ENCODE measurements at regions not wholly inside any gene's neighbourhood (a gene's known extent, or its start where the extent isn't known, plus 50 kb on each side); places are given as distances from the start of the nearest gene placed in this dataset.

DNA sequence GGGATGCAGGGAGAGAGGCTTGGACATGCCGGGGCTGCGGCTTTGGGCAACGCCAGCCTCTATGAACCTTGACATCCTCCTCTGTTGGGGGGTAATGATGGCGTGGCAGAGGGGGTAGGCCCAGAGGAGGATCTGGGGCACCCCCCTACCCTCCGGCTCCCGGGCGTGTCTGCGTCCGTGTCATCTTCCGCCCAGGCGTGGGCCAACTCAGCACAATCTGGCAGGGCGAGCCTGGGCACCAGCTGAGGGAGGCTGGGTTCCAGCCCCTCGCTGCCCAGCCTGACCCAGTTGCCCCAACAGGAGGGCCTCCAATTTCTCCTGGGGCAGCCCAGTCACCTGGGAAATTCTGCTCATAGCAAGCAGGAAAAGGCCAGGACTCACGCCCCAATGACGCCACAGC is 62.9 kb upstream of the IL17B start:
- no peak for DNase-seq

DNA sequence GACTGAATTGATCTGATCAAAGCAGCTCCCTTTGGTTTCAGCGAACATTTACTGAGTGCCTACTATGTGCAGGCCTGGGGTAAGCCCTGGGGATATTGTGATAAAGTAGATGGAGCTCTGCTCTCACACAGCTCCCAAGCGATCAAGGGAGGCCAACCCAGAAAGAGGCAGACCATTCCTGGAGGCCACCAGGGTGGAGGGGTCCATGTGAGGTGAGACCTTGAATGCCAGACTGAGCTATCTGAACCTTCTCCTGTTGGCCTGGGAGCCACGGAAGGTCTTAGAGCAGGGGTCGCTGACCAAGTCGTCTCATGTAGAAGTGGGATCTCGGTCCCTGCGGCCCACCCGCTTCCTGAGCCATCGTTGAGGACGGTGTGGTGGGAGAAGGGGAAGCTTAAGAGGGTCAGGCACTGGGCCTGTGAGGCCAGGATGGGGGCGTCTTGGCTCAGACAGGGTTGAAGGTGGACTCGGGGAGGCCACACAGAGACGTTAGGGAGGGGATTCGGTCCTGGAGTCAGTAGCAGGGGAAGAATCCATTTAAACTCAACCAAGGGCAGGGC is 62.2 kb upstream of the IL17B start:
- DNase-seq, result no peak

DNA sequence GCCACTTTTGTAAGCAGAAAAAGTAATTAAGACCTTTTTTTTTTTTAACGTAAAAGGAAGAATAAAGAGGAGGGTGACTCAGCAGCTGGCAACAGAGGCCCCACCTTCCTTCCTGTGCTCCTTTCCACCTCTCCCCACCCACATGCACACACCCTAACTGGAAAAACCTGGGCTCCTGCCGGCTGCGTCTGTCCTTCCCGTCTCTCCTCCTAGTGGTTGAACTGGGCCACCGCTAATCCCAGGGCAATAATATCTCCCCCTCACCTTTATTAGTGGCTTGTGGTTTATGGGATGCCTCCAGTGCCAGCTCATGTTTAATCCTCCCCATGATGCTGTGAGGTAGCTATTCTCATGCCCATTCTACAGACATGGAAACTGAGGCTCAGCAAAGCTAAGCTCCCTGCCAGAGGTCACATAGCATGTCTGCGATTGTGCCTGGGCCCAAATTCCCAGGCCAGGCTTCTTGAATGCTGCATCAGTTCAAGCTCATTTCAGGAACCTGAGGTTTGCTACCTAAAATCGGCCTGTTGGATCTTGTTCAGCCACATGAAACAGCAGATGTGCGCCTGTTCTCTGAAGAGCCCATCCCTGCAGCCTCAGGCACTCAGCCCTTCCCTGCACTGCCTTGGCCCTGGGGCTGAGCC is 60.9 kb upstream of the IL17B start:
- DNase-seq, result no peak

DNA sequence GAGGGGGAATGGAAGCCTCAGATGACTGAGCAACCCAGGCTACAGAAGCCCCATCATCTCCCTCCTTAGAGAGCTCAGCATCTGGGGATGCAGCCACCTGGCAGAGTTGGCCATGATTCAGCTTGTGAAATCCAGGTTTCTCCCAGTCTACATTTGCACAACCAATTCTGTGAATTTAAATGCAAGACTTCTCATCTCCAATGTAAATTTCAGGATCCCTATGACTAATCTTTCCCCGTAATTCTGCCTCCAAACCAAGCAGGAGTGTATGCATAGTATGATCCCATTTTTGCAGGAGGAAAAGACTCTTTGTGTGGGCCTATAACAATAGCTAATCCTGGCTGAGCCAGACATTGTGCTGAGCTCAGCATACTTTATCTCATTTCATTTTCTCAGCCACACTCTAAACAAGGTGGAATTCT is 59.6 kb upstream of the IL17B start:
- no peak for DNase-seq

DNA sequence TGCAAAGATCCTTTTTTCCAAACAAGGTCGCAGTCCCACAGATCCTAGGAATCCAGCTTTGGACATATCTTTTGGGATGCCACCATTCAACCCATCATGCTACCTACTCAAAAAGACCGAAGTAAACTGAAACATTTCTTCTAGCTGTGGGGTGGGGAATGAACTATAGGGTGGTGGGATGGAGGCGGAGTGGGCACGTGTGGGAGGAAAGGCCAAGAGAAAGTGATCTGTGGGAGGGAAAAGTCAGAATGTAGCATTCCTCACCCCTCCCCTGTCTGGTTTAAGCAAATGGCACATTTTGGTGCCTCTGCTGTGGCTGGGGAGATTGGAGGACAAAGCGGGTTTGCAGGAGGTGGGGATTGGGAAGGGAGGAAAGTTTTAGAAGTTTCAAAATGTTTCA is 59.2 kb upstream of the IL17B start:
- no peak for DNase-seq

DNA sequence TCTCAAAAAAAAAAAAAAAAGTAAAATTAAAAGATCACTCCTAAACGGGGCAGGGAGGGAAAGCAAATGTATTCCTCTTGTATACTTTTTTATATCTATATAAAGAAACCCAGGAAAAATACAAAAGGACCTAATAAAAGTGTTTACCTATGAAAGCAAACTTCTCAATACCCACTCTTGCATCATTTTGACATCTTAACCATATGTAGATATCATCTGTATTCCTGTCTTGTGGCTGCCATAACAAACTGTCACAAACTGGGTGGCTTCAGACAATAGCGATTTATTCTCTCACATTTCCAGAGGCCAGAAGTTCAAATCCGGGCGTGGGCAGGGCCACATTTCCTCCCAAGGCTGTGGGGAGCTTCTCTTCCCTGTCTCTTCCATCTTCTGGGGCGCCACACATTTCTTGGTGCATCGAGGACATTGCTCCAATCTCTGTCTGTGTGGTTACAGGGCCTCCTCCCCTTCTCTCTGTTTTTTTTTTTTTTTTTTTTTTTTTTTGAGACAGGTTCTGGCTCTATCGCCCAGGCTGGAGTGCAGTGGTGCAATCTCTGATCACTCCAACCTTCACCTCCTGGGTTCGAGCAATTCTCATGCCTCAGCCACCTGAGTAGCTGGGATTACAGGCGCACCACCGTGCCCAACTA is 58.4 kb upstream of the IL17B start:
- DNase-seq, result no peak

DNA sequence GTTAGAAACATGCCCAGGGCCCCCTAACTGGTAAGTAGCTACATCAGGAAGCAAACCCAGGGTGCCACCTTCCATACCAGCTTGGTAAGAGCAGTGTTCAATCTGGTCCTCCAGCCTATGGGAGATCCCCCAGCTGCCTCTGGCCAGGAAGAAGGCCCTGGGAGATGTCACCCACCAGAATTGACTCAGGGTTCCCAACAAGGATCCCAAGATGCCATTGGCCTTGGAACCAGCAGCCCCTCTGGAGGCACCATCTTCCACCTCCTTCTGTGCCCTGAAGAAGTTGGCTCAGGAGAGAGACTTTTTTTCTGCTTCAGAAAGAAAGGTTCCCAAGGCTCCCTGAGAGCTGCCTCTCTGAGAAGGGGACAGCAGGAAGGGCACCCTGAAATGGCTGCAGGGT is 56.6 kb upstream of the IL17B start:
- no peak for DNase-seq

DNA sequence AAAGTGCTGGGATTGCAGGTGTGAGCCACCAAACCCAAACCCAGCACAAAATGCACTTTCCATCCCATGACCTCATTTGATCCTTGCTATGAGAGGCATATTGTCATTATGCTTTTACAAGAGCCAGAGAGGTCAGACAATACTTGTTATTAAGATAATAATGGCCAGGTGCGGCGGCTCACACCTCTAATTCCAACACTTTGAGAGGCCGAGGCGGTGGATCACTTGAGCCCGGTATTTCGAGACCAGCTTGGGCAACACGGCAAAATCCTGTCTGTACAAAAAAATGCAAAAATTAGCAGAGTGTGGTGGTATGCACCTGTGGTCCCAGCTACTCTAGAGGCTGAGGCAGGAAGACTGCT is 55.9 kb upstream of the IL17B start:
- DNase-seq, result no peak

DNA sequence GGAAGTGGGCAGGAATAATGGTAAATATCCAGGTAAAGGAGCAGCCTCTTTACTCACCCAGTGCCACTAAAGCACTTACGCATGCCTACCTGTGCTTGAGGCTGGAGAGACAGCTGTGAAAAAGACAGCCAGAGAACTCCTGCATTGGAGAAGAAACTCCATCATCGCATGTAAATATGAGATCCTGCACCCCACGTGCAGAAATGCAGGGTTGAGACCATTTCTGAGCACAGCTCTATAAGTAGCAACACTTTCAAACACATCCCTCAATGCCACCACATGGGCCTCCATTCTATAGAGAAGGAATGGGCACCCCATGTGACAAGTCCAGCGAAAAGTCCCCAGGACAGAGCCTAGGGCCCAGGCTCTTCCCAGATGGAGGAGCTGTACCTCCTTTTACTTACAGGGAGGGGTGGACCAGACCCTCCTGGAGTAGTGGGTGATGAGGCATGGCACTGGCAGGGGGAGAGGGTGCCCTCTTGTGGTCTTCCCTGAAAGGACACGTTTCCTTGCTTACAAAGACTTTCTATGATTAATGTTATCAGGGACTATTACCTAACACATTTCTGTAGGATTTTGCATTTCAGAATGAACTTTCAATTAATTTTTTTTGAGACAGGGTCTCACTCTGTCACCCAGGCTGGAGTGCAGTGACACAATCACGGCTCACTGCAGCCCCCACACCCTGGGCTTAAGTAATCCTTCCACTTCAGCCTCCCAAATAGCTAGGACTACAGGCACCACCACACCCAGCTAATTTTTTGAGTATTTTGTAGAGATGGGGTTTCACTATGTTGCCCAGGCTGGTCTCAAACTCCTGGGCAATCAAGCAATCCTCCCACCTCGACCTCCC is 55.3 kb upstream of the IL17B start:
- DNase-seq, result peak; percentile 5

DNA sequence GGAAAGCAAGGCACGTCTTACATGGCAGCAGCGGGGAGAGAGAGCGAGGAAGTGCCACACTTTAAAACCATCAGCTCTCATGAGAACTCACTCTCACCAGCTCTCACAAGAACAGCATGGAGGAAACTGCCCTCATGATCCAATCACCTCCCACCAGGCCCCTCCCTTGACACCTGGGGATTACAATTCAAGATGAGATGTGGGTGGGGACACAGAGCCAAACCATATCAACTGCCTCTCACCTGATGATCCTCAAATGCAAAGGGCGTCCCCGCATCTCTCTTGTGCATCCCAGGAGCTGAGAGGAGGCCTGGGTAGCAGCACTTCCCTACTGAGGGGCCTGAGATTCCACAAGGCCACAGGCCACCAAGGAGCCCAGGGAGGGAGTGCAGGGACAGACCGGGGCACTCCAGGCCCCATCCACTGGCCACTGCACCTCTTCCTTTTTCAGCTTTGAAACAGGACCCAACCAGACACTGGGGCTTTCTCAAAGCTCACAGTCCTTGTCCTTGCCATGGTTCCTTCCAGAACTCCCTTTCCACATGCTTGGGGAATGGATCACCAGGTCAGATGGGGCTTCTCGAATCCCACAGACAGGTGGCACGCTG is 54.5 kb upstream of the IL17B start:
- DNase-seq, result peak; percentile 39

DNA sequence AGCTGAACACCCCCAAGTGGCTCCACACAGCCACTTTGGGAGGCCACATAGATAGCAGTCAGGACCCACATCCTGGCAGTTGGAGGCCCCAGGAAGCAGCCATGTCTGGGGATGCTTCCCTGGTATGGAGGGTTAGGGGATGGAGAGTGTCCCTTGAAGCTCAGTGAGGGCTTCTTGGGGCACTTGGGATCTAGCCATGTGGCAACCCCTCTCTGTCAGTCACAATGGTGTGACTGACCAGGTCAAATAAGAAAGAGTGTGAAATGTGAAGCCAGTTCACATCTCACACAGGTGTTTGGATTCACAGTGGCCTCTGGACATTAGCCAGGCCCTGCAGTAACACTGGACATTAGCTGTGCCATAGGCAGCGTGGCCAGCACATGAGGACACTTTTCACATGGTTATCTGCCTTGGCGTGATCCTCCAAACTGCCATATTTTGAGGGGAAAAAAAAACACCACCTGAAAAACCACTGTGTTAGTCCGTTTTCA is 53.9 kb upstream of the IL17B start:
- no peak for DNase-seq

DNA sequence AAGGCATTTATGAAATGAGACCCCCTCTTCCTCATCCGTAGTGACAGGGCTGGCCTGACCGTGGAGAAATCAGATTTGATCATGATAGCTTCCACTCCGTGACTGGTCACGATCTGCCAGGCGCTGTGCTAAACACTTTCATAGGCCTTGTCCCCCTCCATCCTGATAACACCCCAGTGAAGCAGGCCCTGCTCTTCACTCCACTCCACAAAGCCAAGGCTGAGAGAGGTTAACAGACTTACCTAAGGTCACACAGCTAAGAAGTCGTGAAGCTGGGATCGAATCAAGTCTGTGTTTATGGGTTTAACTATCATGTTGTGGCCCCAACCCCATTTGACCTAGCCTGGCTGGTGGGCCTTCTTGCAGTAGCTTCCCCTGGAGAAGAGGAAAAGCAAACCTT is 53.3 kb upstream of the IL17B start:
- no peak for DNase-seq

DNA sequence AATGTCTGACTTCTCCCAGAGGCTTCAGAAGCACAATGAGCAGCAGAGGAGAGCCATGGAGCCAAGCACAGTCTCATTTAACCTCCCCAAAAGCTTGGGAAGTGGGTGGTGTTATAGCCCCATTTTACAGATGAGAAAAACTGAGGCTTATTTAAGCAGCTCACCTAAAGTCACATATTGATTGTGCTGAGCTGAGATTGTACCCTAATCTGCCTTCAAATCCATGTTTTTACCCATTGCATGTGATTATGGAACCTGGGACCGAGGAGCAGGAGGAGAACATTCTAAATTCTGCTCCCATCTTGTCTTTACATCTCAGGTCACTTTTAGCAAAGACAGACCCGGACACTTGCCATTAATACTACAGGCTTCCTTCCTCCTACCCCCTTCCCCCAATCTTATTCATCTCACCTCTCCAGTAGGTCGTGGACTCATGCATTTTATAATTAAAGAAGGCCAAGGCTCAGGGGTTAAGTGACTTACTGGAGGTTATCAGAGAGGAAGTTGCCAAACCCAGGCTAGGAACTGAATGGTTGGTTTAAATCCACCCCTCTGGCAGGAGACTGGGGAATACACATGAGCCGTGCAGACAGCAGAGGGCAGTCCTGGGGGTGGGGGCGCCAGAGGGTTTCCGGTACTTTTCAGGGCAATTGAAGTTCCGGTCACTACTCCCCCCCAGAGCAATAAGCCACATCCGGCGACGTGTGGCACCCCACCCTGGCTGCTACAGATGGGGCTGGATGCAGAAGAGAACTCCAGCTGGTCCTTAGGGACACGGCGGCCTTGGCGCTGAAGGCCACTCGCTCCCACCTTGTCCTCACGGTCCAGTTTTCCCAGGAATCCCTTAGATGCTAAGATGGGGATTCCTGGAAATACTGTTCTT is 51.0 kb upstream of the IL17B start:
- DNase-seq, result peak; percentile 88
